ENCODE measurements at regions not wholly inside any gene's neighbourhood (a gene's known extent, or its start where the extent isn't known, plus 50 kb on each side); places are given as distances from the start of the nearest gene placed in this dataset.

GRCh38 chr10:120641695-120642094, 184.7 kb downstream of the PLPP4 start:
- Mint-ChIP-seq H3K4me1 (no peaks in the 10 kb centered on the region), H3K36me3 (ENCODE audit: low read depth) (no peaks in the 10 kb centered on the region), H3K27ac (no peak overlapping the region), H3K9me3 (no peaks in the 10 kb centered on the region), H3K27me3 (no peaks in the 10 kb centered on the region), H3K4me3 (no peak overlapping the region)
- ChIA-PET CTCF (no interaction called here), POLR2A (no interaction called here)
- DNase-seq = no peak

GRCh38 chr10:120643351-120643750, 186.3 kb downstream of the PLPP4 start:
- H3K36me3 Mint-ChIP-seq (ENCODE audit: low read depth) = no peaks in the 10 kb centered on the region
- H3K27me3 Mint-ChIP-seq = no peaks in the 10 kb centered on the region
- no peaks in the 10 kb centered on the region for H3K9me3 Mint-ChIP-seq
- CTCF ChIA-PET = no interaction called here
- POLR2A ChIA-PET = no interaction called here
- H3K4me3 Mint-ChIP-seq = no peak overlapping the region
- DNase-seq = no peak
- no peaks in the 10 kb centered on the region for H3K4me1 Mint-ChIP-seq
- H3K27ac Mint-ChIP-seq = no peak overlapping the region

- ChIA-PET CTCF (no interaction called here), POLR2A (no interaction called here)
- H3K36me3 Mint-ChIP-seq (ENCODE audit: low read depth) = no peaks in the 10 kb centered on the region
- no peak overlapping the region for H3K27ac Mint-ChIP-seq
- no peaks in the 10 kb centered on the region for H3K27me3 Mint-ChIP-seq
- H3K4me3 Mint-ChIP-seq = no peak overlapping the region
- H3K9me3 Mint-ChIP-seq = no peaks in the 10 kb centered on the region
- no peak for DNase-seq
- no peaks in the 10 kb centered on the region for H3K4me1 Mint-ChIP-seq
Observed at GRCh38 chr10:120644556-120645410, 187.8 kb downstream of the PLPP4 start.

- DNase-seq = no peak
- no peak overlapping the region for H3K4me3 Mint-ChIP-seq
- H3K27ac Mint-ChIP-seq = no peak overlapping the region
- POLR2A ChIA-PET = no interaction called here
- H3K9me3 Mint-ChIP-seq = no peaks in the 10 kb centered on the region
- no peaks in the 10 kb centered on the region for H3K4me1 Mint-ChIP-seq
- CTCF ChIA-PET = interaction anchor here (1.1 kb wide), 1 partner anchor 11 kb away, joined by 3 read pairs; no protein-coding TSS in a partner anchor
- H3K27me3 Mint-ChIP-seq = no peaks in the 10 kb centered on the region
- H3K36me3 Mint-ChIP-seq (ENCODE audit: low read depth) = no peaks in the 10 kb centered on the region
Observed at GRCh38 chr10:120646159-120646732, 189.2 kb downstream of the PLPP4 start.

GRCh38 chr10:120646738-120647456, 189.9 kb downstream of the PLPP4 start:
- Mint-ChIP-seq H3K4me3 (no peak overlapping the region), H3K9me3 (no peaks in the 10 kb centered on the region), H3K27me3 (no peaks in the 10 kb centered on the region), H3K27ac (no peak overlapping the region), H3K36me3 (ENCODE audit: low read depth) (no peaks in the 10 kb centered on the region), H3K4me1 (no peaks in the 10 kb centered on the region)
- ChIA-PET POLR2A (no interaction called here), CTCF (interaction anchor here (1.1 kb wide), 1 partner anchor 12 kb away, joined by 3 read pairs; no protein-coding TSS in a partner anchor)
- DNase-seq = no peak

- no peak for DNase-seq
Observed at GRCh38 chr10:120650705-120651399, 193.8 kb downstream of the PLPP4 start.

GRCh38 chr10:120656107-120656506, 195.1 kb upstream of the WDR11 start:
- no peak overlapping the region for H3K27ac Mint-ChIP-seq
- CTCF ChIA-PET = no interaction called here
- H3K9me3 Mint-ChIP-seq = no peaks in the 10 kb centered on the region
- H3K4me1 Mint-ChIP-seq = no peaks in the 10 kb centered on the region
- no peaks in the 10 kb centered on the region for H3K27me3 Mint-ChIP-seq
- no peak for DNase-seq
- POLR2A ChIA-PET = no interaction called here
- no peaks in the 10 kb centered on the region for H3K36me3 Mint-ChIP-seq (ENCODE audit: low read depth)
- no peak overlapping the region for H3K4me3 Mint-ChIP-seq

More at GRCh38 chr10:120650705-120651399, 193.8 kb downstream of the PLPP4 start:
- H3K36me3 Mint-ChIP-seq (ENCODE audit: low read depth) = no peaks in the 10 kb centered on the region
- no peak overlapping the region for H3K27ac Mint-ChIP-seq
- no peaks in the 10 kb centered on the region for H3K4me1 Mint-ChIP-seq
- CTCF ChIA-PET = no interaction called here
- H3K27me3 Mint-ChIP-seq = no peaks in the 10 kb centered on the region
- POLR2A ChIA-PET = no interaction called here
- no peaks in the 10 kb centered on the region for H3K9me3 Mint-ChIP-seq
- no peak overlapping the region for H3K4me3 Mint-ChIP-seq

- POLR2A ChIA-PET = no interaction called here
- H3K36me3 Mint-ChIP-seq (ENCODE audit: low read depth) = no peaks in the 10 kb centered on the region
- no peaks in the 10 kb centered on the region for H3K4me1 Mint-ChIP-seq
Observed at GRCh38 chr10:120657371-120657770, 193.8 kb upstream of the WDR11 start.

GRCh38 chr10:120658943-120659885, 191.9 kb upstream of the WDR11 start:
- Mint-ChIP-seq H3K36me3 (ENCODE audit: low read depth) (no peaks in the 10 kb centered on the region), H3K4me3 (no peak overlapping the region), H3K9me3 (no peaks in the 10 kb centered on the region), H3K27ac (no peak overlapping the region), H3K27me3 (no peaks in the 10 kb centered on the region), H3K4me1 (no peaks in the 10 kb centered on the region)
- CTCF ChIA-PET = no interaction called here
- DNase-seq = no peak
- POLR2A ChIA-PET = no interaction called here

More at GRCh38 chr10:120657371-120657770, 193.8 kb upstream of the WDR11 start:
- Mint-ChIP-seq H3K27me3 (no peaks in the 10 kb centered on the region), H3K27ac (no peak overlapping the region), H3K9me3 (no peaks in the 10 kb centered on the region), H3K4me3 (no peak overlapping the region)
- CTCF ChIA-PET = no interaction called here
- no peak for DNase-seq

GRCh38 chr10:120666308-120666707, 184.9 kb upstream of the WDR11 start:
- CTCF ChIA-PET = no interaction called here
- no peaks in the 10 kb centered on the region for H3K9me3 Mint-ChIP-seq
- no peak overlapping the region for H3K27ac Mint-ChIP-seq

GRCh38 chr10:120667276-120667675, 183.9 kb upstream of the WDR11 start:
- no peak for DNase-seq
- Mint-ChIP-seq H3K4me3 (no peak overlapping the region), H3K36me3 (ENCODE audit: low read depth) (no peaks in the 10 kb centered on the region), H3K27ac (no peak overlapping the region), H3K4me1 (no peaks in the 10 kb centered on the region), H3K9me3 (no peaks in the 10 kb centered on the region), H3K27me3 (no peaks in the 10 kb centered on the region)
- ChIA-PET CTCF (no interaction called here), POLR2A (no interaction called here)

More at GRCh38 chr10:120666308-120666707, 184.9 kb upstream of the WDR11 start:
- DNase-seq = no peak
- Mint-ChIP-seq H3K4me1 (no peaks in the 10 kb centered on the region), H3K4me3 (no peak overlapping the region), H3K27me3 (no peaks in the 10 kb centered on the region), H3K36me3 (ENCODE audit: low read depth) (no peaks in the 10 kb centered on the region)
- POLR2A ChIA-PET = no interaction called here

GRCh38 chr10:120671491-120671890, 179.7 kb upstream of the WDR11 start:
- Mint-ChIP-seq H3K4me1 (no peaks in the 10 kb centered on the region), H3K36me3 (ENCODE audit: low read depth) (no peaks in the 10 kb centered on the region), H3K4me3 (no peak overlapping the region), H3K9me3 (no peaks in the 10 kb centered on the region), H3K27me3 (no peaks in the 10 kb centered on the region), H3K27ac (no peak overlapping the region)
- POLR2A ChIA-PET = no interaction called here
- CTCF ChIA-PET = no interaction called here
- no peak for DNase-seq

Measured in activated CD4-positive, alpha-beta memory T cell treated with anti-CD3 and anti-CD28 coated beads, Interleukin-2, amount 10 ng/mL, durations not matched to agents 7 days and 5 days (primary cell).